HG02852 (cell line): ENCODE measurements at regions not wholly inside any gene's neighbourhood (a gene's known extent, or its start where the extent isn't known, plus 50 kb on each side); places are given as distances from the start of the nearest gene placed in this dataset.

Source experiments
- ATAC-seq: cut with Tn5 transposase; IDR thresholded peaks from one replicate; pipeline ENCODE4 v1.9.1; 2021; ENCODE audit warnings: mild to moderate bottlenecking, moderate library complexity; ENCODE audit not compliant: unreplicated experiment

DNA sequence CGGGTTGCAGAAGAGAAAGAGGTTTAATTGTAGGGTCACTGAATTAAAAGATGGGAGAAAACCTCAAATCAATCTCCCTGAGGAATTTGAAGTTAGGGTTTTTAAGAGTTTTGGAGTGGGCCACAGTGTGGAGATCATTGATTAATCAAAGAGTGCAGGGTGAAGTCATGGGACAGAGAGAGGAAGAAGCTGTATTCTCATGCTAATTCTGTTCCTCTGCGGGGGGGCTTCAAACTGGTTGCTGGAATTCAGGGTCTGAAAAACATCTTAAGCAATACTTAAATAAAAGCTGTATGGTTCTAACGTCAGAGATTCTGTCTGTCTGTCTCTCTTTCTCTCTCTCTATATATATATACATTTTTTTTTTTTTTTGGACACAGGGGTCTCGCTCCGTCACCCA, 169.8 kb upstream of the SPATS2L start:
- no peak for ATAC-seq

DNA sequence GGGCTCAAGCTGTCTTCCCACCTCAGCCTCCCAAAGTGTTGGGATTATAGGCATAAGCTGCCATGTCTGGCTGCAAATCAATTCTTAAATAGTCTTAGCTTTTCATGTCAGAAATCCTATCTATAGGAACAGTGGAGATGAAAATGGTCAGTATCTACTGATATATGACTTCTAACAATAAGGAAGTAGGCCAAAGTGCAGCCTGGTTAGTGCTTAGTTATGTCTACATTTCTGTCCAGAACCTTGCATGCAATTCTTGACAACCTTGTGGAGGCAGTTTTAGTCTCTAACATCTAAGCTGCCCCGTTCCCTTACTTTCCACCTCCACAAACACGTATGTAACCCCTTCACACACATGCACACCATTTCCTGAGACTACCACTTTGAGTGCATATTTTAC, 169.2 kb upstream of the SPATS2L start:
- ATAC-seq, result no peak

DNA sequence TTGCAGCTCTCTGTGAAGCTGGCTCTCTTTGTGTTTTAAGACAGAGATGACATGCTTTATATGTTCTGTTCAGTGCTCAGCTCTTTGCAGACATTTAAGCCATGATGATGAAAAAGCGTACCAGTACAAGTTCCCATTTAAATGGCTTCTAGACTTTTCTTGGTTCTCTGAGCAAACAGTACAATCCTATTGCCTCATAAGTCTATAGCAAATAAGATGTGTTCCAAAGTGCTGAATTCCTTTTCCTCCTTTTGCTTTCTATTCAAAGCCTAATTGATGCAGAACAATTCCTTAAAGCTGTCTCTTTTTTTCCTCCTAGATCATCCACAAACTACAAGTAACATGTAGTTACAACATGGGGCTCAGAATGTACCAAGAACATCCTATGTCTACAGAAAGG, 168.8 kb upstream of the SPATS2L start:
- ATAC-seq, result no peak

DNA sequence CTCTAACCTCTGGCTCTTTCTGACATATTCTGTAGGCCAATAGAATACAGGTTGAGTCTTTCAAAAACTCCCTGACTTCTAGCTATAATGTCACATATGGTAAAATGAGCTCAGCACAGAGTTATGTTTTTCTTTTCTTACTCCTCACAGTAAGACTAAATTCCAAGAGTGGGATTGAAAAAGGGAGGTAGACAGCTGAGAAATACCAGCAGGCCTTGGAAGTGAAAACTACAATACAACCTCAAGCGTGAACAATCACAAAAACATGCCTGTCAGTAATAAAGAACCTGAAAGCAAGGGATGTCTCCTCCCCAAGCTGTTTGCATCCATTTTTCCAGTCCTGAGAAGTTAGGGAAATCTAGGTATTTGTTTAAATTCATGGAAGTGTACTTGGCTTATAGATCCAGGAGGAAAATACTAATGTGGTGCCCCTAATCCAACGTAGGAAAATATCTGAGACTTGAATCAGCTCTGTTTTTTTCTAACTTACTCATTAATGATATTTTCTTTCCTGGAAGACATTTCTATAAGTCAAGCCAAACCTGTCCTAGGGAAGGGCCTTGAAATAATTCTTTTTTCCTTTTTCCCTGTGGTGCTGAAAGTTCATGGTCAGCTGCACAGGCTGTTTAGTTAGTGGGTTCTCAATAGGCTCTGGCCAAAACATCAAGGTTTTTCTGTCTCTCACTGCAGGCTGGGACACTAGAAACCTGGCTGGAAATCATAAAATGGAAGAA, 167.9 kb upstream of the SPATS2L start:
- ATAC-seq, result no peak

DNA sequence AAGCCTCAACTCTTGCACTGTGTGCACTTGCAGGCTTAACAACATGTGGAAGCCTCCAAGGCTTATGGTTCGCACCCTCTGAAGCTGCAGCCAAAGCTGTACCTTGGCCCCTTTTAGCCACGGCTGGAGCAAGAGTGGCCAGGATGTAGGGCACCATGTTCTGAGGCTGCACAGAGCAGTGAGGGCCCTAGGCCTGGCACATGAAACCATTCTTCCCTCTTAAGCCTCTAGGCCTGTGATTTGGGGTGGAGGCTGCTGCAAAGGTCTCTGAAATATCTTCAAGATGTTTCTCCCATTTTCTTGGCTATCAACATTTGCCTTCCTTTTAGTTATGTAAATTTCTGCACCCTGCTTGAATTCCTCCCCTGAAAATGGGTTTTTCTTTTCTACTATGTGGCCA, 161.9 kb upstream of the SPATS2L start:
- no peak for ATAC-seq

DNA sequence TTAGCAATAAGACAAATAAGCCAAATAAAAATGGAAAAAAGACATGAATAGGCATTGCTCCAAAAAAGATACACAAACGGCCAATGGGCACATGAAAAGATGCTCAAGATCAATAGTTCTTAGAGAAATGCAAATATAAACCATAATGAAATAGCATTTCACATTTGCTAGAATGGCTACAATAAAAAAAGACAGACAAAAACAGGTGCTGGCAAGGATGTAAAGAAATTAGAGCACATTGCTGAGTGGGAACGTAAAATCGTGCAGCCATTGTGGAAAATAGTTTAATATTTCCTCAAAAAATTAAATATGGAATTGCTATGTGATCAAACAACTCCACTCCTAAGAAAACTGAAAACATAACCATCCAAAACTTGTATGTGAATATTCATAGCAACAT, 160.0 kb upstream of the SPATS2L start:
- ATAC-seq, result no peak

DNA sequence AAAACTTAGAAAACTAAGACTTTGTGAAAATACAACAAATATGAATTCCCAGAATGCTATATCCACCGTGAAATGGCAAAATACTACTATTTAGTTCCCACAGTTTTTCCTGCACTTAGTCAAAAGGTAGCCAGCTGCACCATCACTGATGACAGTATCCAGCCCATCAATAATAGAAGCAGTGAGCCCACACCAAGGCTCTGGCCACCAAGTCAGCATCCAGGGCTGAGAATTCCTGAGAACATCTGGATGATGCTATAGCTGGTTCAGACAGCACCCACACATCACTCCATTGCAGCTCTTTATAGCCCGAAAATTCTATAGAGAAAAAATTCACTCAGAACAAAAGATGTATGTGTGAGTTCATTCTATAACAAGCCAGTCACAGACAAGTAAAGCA, 159.1 kb upstream of the SPATS2L start:
- no peak for ATAC-seq

DNA sequence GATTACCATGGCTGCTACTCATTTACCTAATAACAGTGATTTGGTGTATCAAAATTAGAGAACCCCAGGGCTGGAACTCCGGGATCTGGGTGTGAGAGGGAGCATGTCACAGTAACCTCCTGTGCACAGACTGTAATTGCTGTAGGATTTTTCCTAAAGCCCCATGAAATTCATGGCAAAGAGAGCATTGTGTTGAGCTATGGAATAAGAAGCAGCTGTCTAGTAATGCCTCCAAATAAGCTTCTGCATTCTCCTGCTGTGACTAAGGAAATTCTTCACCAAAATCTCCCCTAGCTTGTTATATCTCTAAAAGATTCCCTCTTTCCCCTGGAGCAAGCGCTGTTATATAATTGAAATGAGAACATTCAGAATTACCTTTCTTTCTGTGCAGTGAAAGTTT, 158.1 kb upstream of the SPATS2L start:
- no peak for ATAC-seq

DNA sequence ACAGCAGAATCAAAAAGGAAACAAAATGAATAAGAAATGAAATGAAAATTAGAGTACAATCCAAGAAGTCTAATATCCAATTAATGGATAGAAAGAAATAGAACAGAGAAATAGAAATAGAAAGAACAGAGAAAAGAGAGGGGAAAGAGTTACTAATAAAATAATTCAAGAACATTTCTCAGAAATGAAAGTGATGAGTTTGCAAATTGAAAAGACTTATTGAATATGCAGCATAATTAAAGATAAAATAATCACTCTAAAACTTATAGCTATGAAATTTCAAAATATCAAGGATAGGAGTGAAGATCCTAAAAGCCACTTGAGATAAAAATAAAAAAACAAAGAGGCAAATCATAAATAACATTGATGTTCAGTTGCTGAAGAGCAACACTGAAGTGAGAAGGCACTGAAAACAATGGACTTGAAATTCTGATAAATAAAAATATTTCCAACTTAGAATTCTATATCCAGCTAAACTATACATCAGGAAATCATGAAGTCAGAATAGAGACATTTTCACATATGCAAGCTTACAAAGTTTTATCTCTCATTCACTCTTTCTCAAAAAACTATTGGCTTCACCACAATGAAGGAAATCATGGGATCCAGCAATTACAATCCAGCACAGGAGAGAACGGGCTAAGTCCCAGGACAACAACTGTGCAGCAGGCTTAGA, 155.9 kb upstream of the SPATS2L start:
- no peak for ATAC-seq

DNA sequence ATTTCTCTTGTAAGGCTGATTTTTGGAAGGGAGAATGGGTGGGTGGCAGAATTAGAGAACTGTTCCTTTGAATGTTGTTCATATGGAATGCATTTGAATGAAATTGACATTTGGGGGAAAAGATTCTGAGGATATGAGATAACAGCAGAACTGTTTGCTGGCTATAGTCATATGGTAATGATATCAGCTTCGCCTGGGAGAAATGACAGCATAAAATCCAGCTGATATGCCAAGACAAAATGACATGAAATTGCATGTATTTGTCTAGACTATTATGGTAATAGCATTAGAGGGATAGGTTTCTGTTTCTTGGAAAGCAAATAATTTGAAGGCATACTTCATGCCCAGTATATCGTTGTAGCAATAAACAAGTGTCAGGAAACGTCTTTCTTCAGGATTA, 150.8 kb upstream of the SPATS2L start:
- no peak for ATAC-seq

DNA sequence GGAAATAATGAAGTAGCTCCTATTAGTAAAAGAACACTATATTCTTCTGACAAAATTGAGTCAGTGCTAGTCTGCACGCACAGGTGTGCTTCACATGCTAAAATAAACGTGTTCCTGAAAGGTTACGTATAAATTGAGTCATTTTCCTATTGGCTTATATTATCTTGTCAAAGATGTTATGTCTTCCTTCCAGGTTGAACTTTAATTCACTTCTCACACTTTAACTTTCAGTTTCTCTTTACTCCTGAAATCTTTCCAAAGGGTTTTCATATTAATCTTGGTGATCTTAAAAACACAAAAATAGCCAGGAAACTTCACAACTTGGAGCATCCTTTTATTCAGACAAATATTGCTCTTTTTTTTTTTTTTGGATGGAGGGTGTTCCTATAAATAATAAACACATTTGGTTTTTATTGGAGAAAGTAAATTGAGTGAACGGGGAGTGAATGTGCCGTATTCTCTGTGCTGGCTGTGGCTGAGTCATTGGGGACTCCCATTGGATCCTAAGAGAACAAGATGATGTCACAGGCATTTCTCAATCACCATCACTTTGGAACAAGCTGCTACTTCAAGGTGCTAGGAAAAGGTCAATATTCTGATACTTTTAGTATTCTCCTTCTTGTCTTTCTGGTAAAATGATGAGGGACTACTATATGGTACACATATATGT, 150.2 kb upstream of the SPATS2L start:
- ATAC-seq, result no peak

DNA sequence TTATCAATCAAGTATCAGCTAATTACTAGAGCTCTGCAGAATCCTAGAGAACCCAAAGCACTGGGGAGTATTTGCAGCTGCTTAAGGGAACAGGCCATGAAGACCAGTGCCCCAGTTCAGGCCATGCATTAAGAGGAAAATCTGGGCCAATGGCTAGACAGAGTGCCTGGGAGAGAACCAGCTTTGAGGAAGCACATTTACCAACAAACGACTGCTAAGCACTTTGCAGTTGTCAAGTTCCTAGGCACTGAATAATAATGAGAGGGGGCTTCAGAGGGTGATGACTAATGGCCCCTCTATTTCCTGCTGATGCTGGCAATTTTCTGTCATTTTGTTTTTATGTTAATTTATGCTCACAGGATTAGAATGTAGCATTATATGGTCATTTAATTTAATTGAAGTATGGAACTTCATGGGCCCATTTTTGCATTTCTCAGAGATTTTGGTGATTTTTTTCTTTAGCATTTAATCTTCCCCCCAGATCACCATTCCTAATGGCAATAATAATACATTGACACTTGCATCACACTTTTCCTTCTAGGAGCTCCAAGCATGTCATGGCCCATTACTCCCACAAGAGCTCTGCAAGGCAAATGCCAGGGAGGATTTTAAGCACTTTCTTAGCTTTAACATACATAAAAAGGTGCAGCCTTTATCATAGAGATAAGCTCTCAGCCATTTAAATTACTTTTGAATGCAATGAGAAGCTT, 147.7 kb upstream of the SPATS2L start:
- ATAC-seq, result no peak

DNA sequence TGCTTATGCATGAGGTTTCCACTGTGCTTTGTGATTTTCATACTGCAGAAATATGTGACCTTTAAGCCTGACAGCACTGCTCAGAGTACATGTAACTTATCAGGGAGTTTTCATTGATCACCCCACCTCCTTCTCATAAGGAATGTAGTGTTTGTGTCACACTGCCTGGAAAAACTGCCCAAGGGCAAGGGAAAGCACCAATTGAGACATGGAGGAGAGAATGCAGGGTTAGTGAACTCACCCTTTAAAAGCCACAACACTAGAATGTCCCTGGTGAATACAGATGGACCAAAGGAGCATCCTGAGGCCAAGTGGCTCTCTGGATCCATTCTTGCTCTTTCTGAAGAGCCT, 147.2 kb upstream of the SPATS2L start:
- ATAC-seq, result no peak

DNA sequence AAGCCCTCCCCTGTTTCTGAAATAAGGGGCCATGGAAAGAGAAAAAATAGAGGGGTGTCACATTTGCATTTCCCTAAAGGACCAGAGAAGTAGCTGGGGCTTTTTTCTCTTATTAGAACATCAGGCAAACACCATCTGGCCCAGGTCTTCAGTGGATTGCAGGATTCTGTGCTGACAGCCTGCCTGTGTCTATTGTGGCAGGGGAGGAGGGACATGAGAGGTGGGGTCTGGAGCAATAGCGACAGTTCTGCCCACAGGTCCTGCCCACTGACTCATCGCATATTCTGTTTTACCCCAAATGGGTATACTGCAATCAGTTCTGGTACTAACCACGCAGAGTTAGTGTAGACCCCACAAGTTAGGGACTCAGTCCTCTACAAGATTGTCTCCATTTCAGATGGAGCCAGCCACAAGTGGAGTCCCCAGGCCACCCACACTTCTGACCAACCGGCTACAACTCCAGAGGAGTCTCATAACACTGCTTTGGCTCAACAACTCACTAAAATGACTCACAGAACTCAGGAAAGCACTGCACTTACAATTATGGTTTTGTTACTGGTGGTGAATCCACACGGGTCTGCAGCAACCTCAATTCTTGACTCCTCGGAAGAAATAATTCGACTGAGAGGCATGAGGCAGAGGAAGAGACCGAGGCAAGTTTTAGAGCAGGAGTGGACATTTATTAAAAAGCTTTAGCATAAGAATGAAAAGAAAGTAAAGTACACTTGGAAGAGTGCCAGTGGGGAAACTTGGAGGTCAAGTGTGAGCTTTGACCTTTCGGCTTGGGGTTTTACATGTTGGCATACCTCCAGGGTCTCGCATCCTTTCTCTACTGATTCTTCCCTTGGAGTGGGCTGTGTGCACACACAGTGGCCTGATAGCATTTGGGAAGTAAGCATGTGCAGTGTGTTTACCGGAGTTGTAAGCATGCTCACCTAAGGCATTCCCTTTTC, 146.4 kb upstream of the SPATS2L start:
- ATAC-seq, result no peak

DNA sequence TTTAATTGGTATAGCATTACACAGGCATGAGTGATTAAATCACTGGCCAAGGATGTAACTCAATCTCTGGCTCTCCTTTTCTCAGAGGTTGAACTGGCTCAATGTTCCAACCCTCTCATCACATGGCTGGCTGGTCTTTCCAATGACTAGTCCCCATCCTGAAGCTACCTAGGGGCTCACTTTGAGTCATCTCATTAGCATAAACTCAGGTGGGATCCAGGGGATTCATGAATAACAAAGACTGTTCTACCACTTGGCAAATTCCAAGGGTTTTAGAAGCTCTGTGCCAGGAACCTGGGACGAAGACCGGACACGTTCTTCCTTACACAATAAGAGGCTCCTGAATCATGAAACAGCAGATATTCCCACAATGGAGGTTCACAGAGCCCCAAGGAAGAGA, 145.0 kb upstream of the SPATS2L start:
- ATAC-seq, result no peak

DNA sequence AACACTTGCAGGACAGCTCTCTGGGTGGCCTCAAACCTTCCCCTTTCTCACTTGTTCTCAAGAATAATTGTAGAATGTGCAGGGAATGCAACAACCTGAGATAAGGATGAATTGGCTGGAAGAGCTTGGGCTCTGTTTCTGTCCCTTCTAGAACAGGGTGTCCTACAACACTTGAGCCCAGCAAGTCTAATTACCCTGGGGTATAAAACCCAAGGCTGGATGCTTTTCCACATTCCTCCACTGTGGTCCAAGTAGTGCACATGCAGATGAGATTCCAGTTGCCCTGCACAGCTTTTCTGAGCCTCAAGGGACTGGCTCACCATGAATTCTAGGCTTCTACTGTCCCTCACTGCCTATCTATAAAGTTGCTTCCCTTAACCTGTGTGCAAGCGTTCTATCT, 140.8 kb upstream of the SPATS2L start:
- ATAC-seq, result no peak

DNA sequence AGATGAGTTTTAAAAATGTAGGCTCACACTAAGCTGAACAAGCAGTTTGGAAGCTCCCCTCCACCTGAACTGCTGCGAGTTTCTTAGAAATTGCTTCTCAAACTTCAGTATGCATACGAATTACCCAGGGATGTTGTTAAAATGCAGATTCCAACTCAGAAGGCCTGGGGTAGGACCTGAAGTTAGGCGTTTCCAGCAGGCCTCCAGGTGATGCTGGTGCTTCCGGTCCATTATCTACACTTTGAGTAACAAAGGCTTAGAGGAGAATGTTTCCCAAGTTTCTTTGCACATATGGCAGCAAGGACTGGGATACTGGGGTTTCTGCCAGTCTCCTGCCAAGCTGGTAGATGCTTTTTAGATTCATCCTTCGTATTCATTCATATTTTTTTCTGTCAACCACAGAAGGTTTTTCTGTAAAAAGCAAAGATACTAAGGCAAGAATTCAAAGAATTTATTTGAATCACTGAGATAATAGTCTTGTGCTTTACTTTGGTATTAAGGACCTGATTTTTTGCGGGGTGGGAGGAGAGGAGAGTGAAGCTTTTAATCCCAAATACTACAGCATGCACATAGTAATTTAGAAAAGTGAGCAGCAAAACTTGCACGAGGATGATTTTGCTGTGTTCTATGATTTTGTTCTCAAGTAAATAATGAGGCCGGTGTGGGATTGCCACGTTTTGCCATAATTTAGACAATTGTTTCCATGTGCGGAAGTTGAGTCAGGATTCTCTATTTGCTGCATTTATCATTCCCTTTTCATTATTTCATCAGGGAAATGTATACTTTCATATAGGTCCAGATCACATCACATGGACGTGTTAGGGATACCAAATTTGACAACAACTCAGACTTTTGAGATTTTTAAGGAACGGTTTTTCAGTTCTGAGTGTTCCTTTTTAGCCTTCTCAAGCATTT, 137.6 kb upstream of the SPATS2L start:
- ATAC-seq, result no peak

DNA sequence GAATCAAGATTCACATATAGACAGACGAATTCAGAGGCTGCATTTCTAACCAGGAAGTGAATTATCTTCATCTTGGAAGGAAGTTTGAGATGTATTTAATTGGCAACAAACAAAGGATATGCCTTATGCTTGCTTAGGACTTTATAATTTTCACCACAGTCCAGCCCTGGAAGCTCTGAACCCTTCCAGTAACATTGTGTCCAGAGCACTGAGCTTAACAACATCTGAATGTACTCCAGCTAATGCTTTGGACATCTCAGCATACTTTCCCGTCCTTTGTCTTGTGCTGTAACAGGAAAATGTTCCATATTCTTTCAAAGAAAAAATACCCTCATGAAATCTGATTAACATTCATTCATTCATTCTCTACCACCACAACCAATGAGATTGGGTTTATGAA, 136.3 kb upstream of the SPATS2L start:
- no peak for ATAC-seq

DNA sequence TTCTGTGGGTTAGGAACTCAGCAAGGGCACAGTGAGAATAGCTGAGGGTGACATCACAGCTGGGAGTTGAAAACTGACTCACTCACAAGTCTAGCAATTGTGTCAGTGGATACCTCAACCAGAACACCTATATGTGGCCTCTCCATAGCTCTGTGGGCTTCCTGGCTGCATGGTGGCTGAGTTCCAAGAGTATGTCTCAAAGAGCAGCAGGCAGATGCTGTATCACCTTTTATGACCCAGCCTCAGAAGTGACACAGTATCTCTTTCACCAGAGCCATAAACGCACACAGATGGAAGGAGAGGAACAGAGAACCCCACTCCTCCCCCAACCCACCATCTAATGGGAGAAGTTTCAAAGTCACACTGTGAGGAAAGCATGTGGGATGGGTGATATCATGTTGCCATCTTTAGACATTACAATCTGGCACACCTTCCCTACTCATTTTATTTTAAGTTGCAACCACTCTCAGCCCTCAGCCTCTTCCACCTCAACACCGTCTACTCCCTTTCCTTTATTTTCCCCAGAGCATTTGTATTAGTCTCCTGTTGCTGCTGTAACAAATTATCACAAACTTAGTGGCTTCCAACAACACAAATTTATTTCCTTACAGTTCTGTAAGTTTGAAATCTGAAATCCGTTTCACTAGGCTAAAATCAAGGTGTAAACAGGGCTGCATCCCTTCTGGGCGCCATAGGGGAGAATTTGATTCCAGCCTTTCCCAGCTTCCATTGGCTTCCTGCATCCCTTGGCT, 134.6 kb upstream of the SPATS2L start:
- ATAC-seq, result no peak
